GM18511 (cell line): ENCODE measurements at regions not wholly inside any gene's neighbourhood (a gene's known extent, or its start where the extent isn't known, plus 50 kb on each side); places are given as distances from the start of the nearest gene placed in this dataset.
A peak's percentile ranks its signal among the peaks of the same experiment; 100 is the strongest.

Source experiments
- ATAC-seq: cut with Tn5 transposase; IDR thresholded peaks from one replicate; pipeline ENCODE4 v1.9.1; 2021; ENCODE audit warnings: mild to moderate bottlenecking, moderate library complexity; ENCODE audit not compliant: unreplicated experiment

DNA sequence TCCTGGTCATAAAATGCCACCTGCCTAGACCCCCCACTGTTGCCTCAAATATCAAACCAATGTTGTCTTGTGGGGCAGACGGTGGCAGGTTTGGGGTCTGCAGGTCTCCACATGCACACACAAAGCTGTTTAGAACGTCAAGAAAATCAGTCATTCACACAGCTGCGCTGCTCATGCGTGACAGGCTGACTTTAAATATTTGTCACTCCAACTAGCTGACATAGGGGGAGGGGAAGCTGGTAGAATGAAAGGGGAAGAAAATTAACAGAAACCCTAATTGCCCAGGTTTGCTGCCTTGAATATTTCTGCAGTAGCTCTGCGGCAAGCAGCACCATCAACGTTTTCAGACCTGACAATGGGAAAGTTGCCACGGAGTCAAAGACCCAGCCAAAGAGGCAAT, 201.8 kb downstream of the ABHD5 start:
- ATAC-seq, result peak; percentile 78

GRCh38 chr3:43893727-43894126, 203.0 kb downstream of the ABHD5 start:
- peak; percentile 7 for ATAC-seq

- peak; percentile 60 for ATAC-seq
Observed at GRCh38 chr3:43894176-43895049, 203.7 kb downstream of the ABHD5 start.

- ATAC-seq, result no peak
Observed at GRCh38 chr3:43895573-43895972, 204.8 kb downstream of the ABHD5 start.

DNA sequence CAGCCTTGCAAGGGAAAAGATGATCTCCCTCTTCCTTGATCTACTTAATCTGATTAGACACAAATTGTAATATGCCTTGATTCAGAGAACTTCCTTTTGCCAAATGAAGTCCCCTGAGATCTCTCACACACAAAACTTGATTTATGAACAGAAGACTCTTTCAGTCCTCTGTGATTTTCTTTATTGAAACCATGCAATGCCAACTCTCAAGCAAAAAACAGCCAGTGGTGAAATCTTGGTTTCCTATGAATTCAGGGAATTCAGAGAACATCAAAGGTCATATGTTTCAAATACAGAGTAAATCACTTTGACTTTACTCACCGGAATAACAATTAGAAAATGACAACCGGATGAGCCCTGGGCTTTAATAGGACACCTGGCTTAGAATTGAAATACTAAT, 211.7 kb downstream of the ABHD5 start:
- no peak for ATAC-seq

- ATAC-seq, result no peak
Observed at GRCh38 chr3:43905157-43905556, 214.4 kb downstream of the ABHD5 start.

- peak; percentile 46 for ATAC-seq
Observed at GRCh38 chr3:43906849-43907507, 216.2 kb downstream of the ABHD5 start.

- peak; percentile 99 for ATAC-seq
Observed at GRCh38 chr3:43907508-43907858, 216.7 kb downstream of the ABHD5 start.

GRCh38 chr3:43908456-43908855, 217.7 kb downstream of the ABHD5 start:
- no peak for ATAC-seq

- ATAC-seq, result no peak
Observed at GRCh38 chr3:43909149-43909548, 218.4 kb downstream of the ABHD5 start.

DNA sequence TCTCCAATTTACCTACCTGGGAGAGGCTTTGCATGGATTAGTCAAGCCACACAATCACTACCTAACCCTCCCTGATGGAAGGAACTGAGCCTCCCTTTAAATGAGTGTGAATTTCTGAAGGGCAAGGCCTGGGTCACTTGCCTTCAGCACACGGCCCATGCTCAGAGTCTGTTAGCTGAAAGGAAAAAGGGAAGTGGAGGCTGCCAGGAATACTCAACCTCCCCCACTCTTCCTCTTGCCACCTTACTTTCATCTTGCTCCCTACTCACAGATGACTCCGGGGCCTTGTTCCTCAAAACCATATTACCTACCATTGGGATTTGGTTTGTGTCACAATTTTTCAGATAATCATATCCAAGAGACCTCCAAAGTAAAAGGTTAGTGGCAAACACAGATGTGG, 220.0 kb downstream of the ABHD5 start:
- no peak for ATAC-seq

DNA sequence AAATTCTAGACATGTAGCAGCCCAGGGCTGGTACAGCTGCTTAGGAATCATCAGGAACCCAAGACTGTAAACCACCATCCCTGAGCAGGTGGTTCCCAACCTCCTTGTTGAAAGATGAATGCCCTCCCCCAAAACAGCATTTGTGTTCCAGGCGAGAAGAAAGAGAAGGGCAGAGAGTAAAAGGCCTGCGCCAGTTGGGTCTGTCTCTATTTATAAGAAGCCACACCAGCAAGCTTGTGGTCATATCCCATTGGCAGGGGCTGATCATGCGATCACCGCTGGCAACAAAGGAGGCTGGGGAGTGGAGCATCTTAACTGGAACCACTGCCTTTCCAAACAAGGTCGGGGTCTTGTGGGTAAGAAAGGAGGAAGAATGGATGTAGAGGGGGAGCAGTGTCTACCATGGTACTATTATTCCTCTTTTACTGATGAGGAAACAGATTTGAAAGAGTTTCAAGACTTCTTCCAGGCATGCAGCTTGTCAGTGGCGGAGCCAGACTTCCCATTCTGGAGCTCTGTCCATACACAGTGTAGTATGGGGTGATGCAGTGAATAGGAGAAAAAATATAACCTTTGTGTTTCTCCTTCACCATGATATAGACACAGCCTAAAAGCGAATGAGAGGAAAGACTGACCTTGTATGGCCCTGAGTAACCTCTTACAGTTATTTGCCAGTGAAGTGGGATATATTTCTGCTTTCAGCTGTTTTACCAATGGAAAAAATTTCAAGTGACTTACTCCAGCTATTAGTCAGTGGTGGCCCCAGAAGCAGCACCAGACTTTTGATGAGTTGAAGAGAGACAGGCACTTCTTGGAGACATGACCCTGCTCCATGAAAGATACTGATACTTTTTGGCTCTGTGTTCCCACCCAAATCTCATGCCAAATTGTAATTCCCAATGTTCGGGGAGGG, 222.6 kb downstream of the ABHD5 start:
- no peak for ATAC-seq

DNA sequence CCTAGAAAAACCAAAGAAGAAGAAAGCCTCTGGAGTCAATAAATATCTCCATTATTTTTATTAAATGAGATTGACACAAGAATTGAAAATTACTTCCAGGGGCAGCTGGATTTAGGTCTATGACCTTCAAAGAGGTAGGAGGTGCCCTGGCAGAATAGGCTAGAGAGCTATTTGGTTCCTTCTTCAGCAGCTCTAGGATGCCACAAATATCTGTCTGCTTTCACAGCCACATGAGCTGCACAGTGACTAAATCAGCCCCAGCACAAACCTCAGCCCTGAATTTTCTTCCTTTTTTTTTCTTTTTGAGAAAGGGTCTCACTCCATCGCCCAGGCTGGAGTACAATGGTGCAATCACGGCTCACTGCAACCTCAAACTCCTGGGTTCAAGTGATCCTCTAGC, 223.5 kb downstream of the ABHD5 start:
- ATAC-seq, result no peak

GRCh38 chr3:43915546-43915945, 224.8 kb downstream of the ABHD5 start:
- ATAC-seq, result no peak

DNA sequence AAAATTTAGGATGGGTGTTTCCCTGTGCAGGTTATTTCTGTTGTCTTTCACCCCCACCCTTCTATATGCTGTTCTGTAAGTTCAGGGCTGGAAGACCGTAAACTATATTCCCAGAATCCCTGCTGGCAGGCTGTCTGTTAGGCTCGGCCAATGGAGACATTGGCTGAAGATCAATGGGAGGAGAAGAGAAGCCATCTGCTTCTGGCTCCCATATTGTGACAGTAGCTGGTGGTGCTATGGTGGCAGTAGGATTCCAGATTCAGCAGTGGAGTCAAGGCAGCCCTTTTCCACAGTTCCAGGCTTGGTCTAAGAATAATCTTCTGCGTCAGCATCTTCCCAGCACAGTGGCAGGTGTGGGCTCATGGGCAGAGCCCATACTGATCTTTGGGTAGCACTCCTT, 226.6 kb downstream of the ABHD5 start:
- ATAC-seq, result no peak

DNA sequence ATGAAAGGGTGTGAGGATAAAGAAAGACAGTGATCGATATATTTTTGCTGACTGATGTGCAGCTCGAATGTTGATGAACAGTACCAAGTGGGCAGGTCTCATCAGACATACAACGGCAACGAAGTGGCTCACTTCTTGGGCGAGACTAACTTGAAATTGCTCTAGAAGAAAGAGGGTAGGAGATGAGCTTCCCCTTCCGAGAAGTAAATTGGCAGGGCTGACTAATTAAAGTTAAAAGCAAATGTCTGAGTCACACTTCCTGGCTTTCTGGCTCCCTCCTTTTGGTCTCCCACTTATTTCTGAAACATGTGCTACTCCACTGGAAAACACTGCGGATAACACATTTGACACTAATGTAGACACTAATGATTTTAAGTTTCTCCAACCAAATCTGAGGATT, 228.3 kb downstream of the ABHD5 start:
- no peak for ATAC-seq

DNA sequence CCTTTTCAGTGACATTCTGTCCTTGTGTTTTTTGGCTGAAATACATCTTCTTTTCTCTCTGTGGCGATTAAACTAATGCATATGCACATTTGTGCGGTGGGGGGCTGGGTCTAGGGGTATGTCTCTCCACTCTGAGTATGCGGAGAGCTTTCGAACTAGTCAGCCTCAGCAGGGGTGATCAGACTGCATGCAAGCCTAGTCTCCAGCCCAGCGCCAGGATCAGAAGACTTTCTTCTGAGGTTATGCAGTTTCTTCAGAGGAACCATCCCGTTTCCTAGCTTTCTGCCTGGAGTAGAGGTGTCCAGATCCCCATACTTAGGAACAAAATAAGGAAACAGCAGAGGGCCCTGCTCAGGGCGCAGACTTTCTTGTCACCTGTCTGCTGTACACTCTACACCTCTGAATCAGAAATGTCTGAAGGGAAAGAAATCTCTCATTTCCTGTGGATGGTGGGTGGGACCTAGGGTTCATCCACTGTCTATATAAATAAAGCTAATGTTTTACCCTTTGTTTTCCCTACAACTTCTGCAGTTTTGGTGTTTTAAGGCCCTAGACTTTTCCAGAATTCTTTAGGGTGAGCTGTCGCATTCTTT, 230.4 kb downstream of the ABHD5 start:
- no peak for ATAC-seq

- no peak for ATAC-seq
Observed at GRCh38 chr3:43922374-43922773, 231.6 kb downstream of the ABHD5 start.

- ATAC-seq, result no peak
Observed at GRCh38 chr3:43923104-43923882, 232.6 kb downstream of the ABHD5 start.

DNA sequence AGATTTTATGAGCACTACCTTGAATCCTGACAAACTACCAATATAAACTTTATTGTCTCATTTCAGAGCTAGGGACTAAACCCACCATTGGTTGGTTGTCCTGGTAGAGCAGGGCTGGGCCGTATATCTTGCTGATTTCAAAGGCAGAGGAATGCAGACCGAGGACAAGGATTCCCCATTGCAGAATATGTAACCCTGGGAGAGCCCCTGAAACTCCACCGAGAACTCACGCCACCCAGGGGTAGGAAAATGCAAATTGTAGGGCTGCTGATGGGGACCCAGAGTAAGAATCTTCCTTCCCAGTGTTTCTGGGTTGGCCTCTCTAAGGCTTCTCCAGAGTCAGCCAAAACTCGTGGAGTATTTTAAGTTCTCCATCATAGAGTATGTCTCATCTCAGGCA, 235.3 kb downstream of the ABHD5 start:
- no peak for ATAC-seq
